K562 (cell line): ENCODE measurements at regions not wholly inside any gene's neighbourhood (a gene's known extent, or its start where the extent isn't known, plus 50 kb on each side); places are given as distances from the start of the nearest gene placed in this dataset.

Experiments used
- CREBBP ChIP-seq: IDR thresholded peaks from one replicate; pipeline ENCODE4 v1.6.1; 2012; ENCODE audit warnings: low read depth, mild to moderate bottlenecking, control low read depth, inconsistent platforms, low read length
- NFIX ChIP-seq: fragments of 250-450 bp; sonication (Bioruptor Pico); IDR thresholded peaks from 2 replicates; pipeline ENCODE4 v1.4.0; 2020; ENCODE audit warnings: low read depth, mild to moderate bottlenecking, moderate library complexity
- NR4A1 ChIP-seq, 2 experiments: fragments of 250-450 bp in 1 of 2; fragments of 450-650 bp in 1 of 2; sonication (Bioruptor Pico) in 1 of 2; IDR thresholded peaks; 2 replicates each; pipeline versions ENCODE4 v1.4.0 to v1.6.1; 2016 to 2020; ENCODE audit warnings: mild to moderate bottlenecking in 2 of 2, missing compliant biosample characterization in 1 of 2, missing genetic modification characterization in 1 of 2, moderate library complexity in 1 of 2
- POU5F1 ChIP-seq: fragments of 150-350 bp; IDR thresholded peaks from 2 replicates; pipeline ENCODE4 v1.6.1; 2014; ENCODE audit warnings: borderline replicate concordance, low read length, low read depth, mild to moderate bottlenecking; ENCODE audit not compliant: partially characterized antibody
- SREBF1 ChIP-seq: fragments of 150-350 bp; IDR thresholded peaks from 2 replicates; pipeline ENCODE4 v1.6.1; 2014; ENCODE audit warnings: antibody characterized with exemption, low read depth, low read length, borderline replicate concordance
- TCF3 ChIP-seq: sonication (generic); formaldehyde crosslinking; IDR thresholded peaks from 2 replicates; pipeline ENCODE4 v1.4.0; 2020; ENCODE audit warnings: mild to moderate bottlenecking, missing genetic modification reagents
- THAP12 ChIP-seq: fragments of 250-450 bp; sonication (Bioruptor Pico); IDR thresholded peaks from 2 replicates; pipeline ENCODE4 v1.9.0; 2021; ENCODE audit warnings: mild to moderate bottlenecking, inconsistent platforms
- ZNF175 ChIP-seq: fragments of 200-800 bp; sonication (Bioruptor generic); IDR thresholded peaks from 2 replicates; pipeline ENCODE4 v1.6.1; 2016; ENCODE audit warnings: low read depth, mild to moderate bottlenecking, missing genetic modification characterization, missing compliant biosample characterization
- ZNF318 ChIP-seq, 2 experiments: fragments of 450-650 bp; IDR thresholded peaks; 2 replicates each; pipeline ENCODE4 v1.6.1; 2016; ENCODE audit warnings: mild to moderate bottlenecking in 2 of 2, borderline replicate concordance in 1 of 2, low read depth in 1 of 2, moderate library complexity in 1 of 2
- ZNF830 ChIP-seq: fragments of 250-450 bp; sonication (Bioruptor Pico); IDR thresholded peaks from 2 replicates; pipeline ENCODE4 v1.5.0; 2021; ENCODE audit warnings: mild to moderate bottlenecking

- TF ChIP-seq THAP12 (no peak), ZNF318 (IDR thresholded peaks at IDR 0.05; ENCODE audit: borderline replicate concordance in 1 of 2, low read depth in 1 of 2) (no peak), NR4A1 (CRISPR knock-in tag; IDR thresholded peaks at IDR 0.05) (0 out of 2 replicates have a peak, but pooled peaks have one; percentile 41), NR4A1 (tag; IDR thresholded peaks at IDR 0.05) (peak; percentile 68), SREBF1 (0 out of 2 replicates have a peak, but pooled peaks have one; percentile 29), ZNF830 (no peak), POU5F1 (no peak), CREBBP (no peak), ZNF175 (no peak), TCF3 (CRISPR knock-in tag) (no peak), NFIX (CRISPR knock-in tag) (no peak)
These were observed 59.3 kb upstream of the COMTD1 start (continued) for GRCh38 chr10:75294866-75295701.
